Esophagus squamous epithelium (tissue), 4 donors: ENCODE measurements at regions not wholly inside any gene's neighbourhood (a gene's known extent, or its start where the extent isn't known, plus 50 kb on each side); places are given as distances from the start of the nearest gene placed in this dataset.

Experiments
- CTCF ChIP-seq, 6 experiments: fragments of 450-650 bp in 4 of 6; fragments of 200-600 bp in 2 of 6; sonication (generic) in 2 of 6; IDR thresholded peaks; one replicate each; pipeline ENCODE4 v1.5.1; 2016 to 2019; ENCODE audit warnings: antibody characterized with exemption in 6 of 6, mild to moderate bottlenecking in 4 of 6, moderate library complexity in 4 of 6
- POLR2A ChIP-seq, 4 donors: fragments of 450-650 bp; IDR thresholded peaks; one replicate each; pipeline ENCODE4 v1.6.1; 2017; ENCODE audit warnings: antibody characterized with exemption in 4 of 4, mild to moderate bottlenecking in 4 of 4, moderate library complexity in 3 of 4

GRCh38 chr14:101363261-101363555 lies 198.1 kb upstream of the DIO3 start:
- TF ChIP-seq POLR2A (IDR thresholded peaks at IDR 0.05), result no peak
- no peak for TF ChIP-seq CTCF (IDR thresholded peaks at IDR 0.05)
